Neural crest cell (in vitro differentiated cells): ENCODE measurements at regions not wholly inside any gene's neighbourhood (a gene's known extent, or its start where the extent isn't known, plus 50 kb on each side); places are given as distances from the start of the nearest gene placed in this dataset.

ENCODE experiments used
- DNase-seq: peaks from one replicate; pipeline ENCODE4 v3.0.0; 2021; ENCODE audit warnings: low read depth, mixed read lengths, low spot score
- H3K27ac Mint-ChIP-seq: one replicate; pipeline ENCODE4 v1.8.0; 2021; ENCODE audit warnings: mild to moderate bottlenecking, mixed read lengths; ENCODE audit not compliant: unreplicated experiment
- H3K27me3 Mint-ChIP-seq: 2 replicates; pipeline ENCODE4 v1.8.0; 2021; ENCODE audit warnings: low read depth, mild to moderate bottlenecking, mixed read lengths
- H3K36me3 Mint-ChIP-seq: 2 replicates; pipeline ENCODE4 v1.8.0; 2021; ENCODE audit warnings: low read depth, mild to moderate bottlenecking, mixed read lengths
- H3K4me1 Mint-ChIP-seq: 2 replicates; pipeline ENCODE4 v1.8.0; 2021; ENCODE audit warnings: mixed read lengths
- H3K4me3 Mint-ChIP-seq: one replicate; pipeline ENCODE4 v1.8.0; 2021; ENCODE audit warnings: mild to moderate bottlenecking, mixed read lengths
- H3K9me3 Mint-ChIP-seq: 2 replicates; pipeline ENCODE4 v1.8.0; 2021; ENCODE audit warnings: mixed read lengths
- CTCF ChIP-seq: fragments of 200-600 bp; sonication (generic); conservative IDR thresholded peaks from 2 replicates; pipeline ENCODE4 v1.5.0; 2021; ENCODE audit warnings: antibody characterized with exemption, mild to moderate bottlenecking

DNA sequence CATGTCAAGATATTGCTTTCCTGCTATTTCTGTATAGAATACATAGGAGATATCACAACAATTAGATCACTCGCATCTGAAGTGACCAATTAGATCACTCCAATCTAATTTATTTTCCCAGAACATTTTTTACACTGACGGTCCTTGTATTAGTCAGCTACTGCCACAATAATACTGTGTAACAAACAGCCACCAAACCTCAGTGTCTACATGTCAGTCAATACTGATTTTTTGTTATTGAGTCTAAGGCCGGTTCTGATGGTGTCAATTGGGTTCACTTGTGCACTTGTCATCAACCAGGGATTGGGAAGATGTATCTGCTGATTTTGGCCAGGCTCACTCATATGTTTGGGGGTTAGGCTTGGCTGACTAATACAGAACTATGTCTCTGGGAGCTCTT, 275.9 kb upstream of the NFE2L3 start:
- Mint-ChIP-seq H3K4me1 (no peaks in the 10 kb centered on the region), H3K4me3 (no peak overlapping the region), H3K36me3 (no peaks in the 10 kb centered on the region), H3K27ac (no peak overlapping the region), H3K27me3 (peaks cover 91% of the 10 kb centered on the region), H3K9me3 (no peaks in the 10 kb centered on the region)
- no peak for DNase-seq
- no peak for TF ChIP-seq CTCF

- H3K4me1 Mint-ChIP-seq = no peaks in the 10 kb centered on the region
- no peaks in the 10 kb centered on the region for H3K9me3 Mint-ChIP-seq
- no peaks in the 10 kb centered on the region for H3K36me3 Mint-ChIP-seq
- no peak overlapping the region for H3K4me3 Mint-ChIP-seq
- TF ChIP-seq CTCF = no peak
- no peak overlapping the region for H3K27ac Mint-ChIP-seq
- H3K27me3 Mint-ChIP-seq = peaks cover 88% of the 10 kb centered on the region
- DNase-seq = no peak
These were observed 273.9 kb upstream of the NFE2L3 start for GRCh38 chr7:25877802-25878789.

DNA sequence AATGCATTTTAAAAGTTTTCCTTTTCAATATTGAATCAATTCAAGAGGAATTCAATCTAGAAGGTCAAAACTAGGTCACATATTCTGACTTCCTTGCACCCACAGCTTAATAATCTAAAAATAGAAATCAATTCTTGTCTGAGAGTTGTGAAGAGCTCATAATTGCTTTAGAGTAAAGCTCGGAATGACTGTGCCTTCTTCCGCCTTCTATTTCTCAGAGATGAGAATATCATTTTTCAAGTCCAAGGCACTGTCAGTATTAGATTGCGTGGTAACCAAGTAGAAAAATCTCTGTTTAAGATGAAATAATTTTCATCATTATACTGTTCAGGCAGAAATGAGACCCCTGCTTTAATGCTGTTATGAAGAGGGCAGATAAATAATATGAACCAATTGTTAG, 272.2 kb upstream of the NFE2L3 start:
- no peak for TF ChIP-seq CTCF
- Mint-ChIP-seq H3K9me3 (no peaks in the 10 kb centered on the region), H3K36me3 (no peaks in the 10 kb centered on the region), H3K27me3 (peaks cover 80% of the 10 kb centered on the region), H3K4me3 (no peak overlapping the region), H3K27ac (no peak overlapping the region), H3K4me1 (no peaks in the 10 kb centered on the region)
- DNase-seq = no peak

DNA sequence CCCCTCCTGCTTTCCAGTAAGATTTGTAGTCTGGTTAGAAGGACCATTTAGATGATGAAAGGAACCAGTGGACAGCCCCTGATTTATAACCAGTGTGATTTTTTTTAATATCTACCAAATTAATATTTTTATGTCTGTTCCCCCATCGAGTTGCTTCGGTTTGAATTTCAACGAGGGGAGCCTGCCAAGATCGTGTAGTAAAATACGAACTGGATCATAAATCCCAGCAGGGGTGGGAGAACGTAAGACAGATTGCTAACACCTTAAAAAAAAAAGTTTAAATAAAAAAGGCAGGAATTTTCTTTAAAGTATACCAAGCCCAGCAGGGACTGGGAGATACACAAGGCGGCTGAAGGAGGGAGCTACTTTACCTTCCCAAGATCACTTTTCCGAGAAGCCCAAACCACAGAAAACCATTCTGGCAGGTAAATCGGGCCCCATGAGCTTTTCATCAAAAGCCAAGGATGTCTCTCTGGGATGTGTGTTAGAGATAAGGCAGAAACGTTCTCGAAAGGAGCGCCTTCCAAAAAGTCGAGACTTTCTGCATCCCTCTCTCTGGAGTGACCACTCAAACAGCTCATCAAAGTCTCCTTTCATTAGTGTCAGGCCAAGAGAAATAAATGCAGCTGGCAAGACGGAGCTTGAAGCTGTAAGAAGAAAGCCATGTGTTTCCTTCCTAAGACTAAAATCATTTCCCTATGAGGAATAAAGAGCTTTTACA, 270.5 kb upstream of the NFE2L3 start:
- no peak for TF ChIP-seq CTCF
- Mint-ChIP-seq H3K4me1 (no peaks in the 10 kb centered on the region), H3K27ac (no peak overlapping the region), H3K36me3 (no peaks in the 10 kb centered on the region), H3K27me3 (peaks cover 66% of the 10 kb centered on the region), H3K9me3 (no peaks in the 10 kb centered on the region), H3K4me3 (no peak overlapping the region)
- no peak for DNase-seq

- peaks cover 59% of the 10 kb centered on the region for H3K27me3 Mint-ChIP-seq
- TF ChIP-seq CTCF = no peak
- H3K4me1 Mint-ChIP-seq = no peaks in the 10 kb centered on the region
- H3K4me3 Mint-ChIP-seq = no peak overlapping the region
- DNase-seq = no peak
- no peaks in the 10 kb centered on the region for H3K36me3 Mint-ChIP-seq
- no peak overlapping the region for H3K27ac Mint-ChIP-seq
- H3K9me3 Mint-ChIP-seq = no peaks in the 10 kb centered on the region
These were observed 269.7 kb upstream of the NFE2L3 start for GRCh38 chr7:25882151-25882773.
